ENCODE measurements at regions not wholly inside any gene's neighbourhood (a gene's known extent, or its start where the extent isn't known, plus 50 kb on each side); places are given as distances from the start of the nearest gene placed in this dataset.
"Not testable (repeated sequence)": the region's sequence is repeated elsewhere in the genome, so short reads cannot be mapped to it uniquely, and the experiment has no call there.

DNA sequence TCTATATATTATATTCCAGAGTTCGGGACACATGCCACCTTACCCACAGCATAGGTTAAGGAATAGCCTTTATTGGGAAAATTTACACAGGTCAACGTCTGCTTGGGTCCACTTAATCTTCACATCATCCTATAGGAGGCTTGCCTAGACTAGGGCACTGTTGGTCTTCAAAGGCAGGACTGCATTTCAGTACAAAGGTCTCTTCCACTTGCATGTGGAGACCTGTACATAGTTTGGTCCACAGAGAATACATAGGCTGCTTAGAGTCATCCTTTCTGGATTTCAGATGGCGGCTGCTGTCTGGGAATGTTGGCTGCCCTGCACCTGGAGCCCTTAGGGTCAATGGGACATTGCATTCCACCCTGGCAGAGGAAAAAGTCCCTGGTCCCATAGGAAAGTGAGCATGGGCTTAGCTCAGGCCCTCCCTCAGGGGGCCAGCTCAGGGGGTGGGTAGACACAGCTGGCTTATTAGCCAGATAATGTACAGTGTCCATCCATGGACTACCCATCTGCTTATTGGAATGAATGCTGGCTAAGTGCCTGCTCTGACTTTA is 75.3 kb upstream of the TGFBR2 start:
- Histone ChIP-seq H3K27me3 (ENCODE audit: control insufficient read depth, insufficient read depth, low read length) (no peaks in the 10 kb centered on the region), H3K36me3 (ENCODE audit: control insufficient read depth, insufficient read depth, low read length) (no peaks in the 10 kb centered on the region), H3K4me3 (ENCODE audit: low read depth, low read length) (no peak overlapping the region)
- DNase-seq (ENCODE audit: low read depth) = no peak
- TF ChIP-seq, protein P1, sequence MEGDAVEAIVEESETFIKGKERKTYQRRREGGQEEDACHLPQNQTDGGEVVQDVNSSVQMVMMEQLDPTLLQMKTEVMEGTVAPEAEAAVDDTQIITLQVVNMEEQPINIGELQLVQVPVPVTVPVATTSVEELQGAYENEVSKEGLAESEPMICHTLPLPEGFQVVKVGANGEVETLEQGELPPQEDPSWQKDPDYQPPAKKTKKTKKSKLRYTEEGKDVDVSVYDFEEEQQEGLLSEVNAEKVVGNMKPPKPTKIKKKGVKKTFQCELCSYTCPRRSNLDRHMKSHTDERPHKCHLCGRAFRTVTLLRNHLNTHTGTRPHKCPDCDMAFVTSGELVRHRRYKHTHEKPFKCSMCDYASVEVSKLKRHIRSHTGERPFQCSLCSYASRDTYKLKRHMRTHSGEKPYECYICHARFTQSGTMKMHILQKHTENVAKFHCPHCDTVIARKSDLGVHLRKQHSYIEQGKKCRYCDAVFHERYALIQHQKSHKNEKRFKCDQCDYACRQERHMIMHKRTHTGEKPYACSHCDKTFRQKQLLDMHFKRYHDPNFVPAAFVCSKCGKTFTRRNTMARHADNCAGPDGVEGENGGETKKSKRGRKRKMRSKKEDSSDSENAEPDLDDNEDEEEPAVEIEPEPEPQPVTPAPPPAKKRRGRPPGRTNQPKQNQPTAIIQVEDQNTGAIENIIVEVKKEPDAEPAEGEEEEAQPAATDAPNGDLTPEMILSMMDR (IDR thresholded peaks at IDR 0.05; ENCODE audit: insufficient read depth, low read length, poor library complexity, severe bottlenecking) = no peak

- DNase-seq (ENCODE audit: low read depth) = no peak
- H3K36me3 ChIP-seq (ENCODE audit: control insufficient read depth, insufficient read depth, low read length) = no peaks in the 10 kb centered on the region
- H3K4me3 ChIP-seq (ENCODE audit: low read depth, low read length) = no peak overlapping the region
- TF ChIP-seq, protein P1 (IDR thresholded peaks at IDR 0.05; ENCODE audit: insufficient read depth, low read length, poor library complexity, severe bottlenecking) = no peak
- no peaks in the 10 kb centered on the region for H3K27me3 ChIP-seq (ENCODE audit: control insufficient read depth, insufficient read depth, low read length)
These were observed 70.9 kb upstream of the TGFBR2 start for GRCh38 chr3:30535525-30535924.

- no peaks in the 10 kb centered on the region for H3K27me3 ChIP-seq (ENCODE audit: control insufficient read depth, insufficient read depth, low read length)
- peak; percentile 70 for DNase-seq (ENCODE audit: low read depth)
- no peak overlapping the region for H3K4me3 ChIP-seq (ENCODE audit: low read depth, low read length)
- TF ChIP-seq, protein P1 (IDR thresholded peaks at IDR 0.05; ENCODE audit: insufficient read depth, low read length, poor library complexity, severe bottlenecking) = no peak
- H3K36me3 ChIP-seq (ENCODE audit: control insufficient read depth, insufficient read depth, low read length) = no peaks in the 10 kb centered on the region
These were observed 67.6 kb upstream of the TGFBR2 start for GRCh38 chr3:30538791-30539190.

GRCh38 chr3:30539206-30539605 is 67.2 kb upstream of the TGFBR2 start:
- TF ChIP-seq, protein P1 (IDR thresholded peaks at IDR 0.05; ENCODE audit: insufficient read depth, low read length, poor library complexity, severe bottlenecking) = no peak
- H3K27me3 ChIP-seq (ENCODE audit: control insufficient read depth, insufficient read depth, low read length) = no peaks in the 10 kb centered on the region
- H3K4me3 ChIP-seq (ENCODE audit: low read depth, low read length) = no peak overlapping the region
- H3K36me3 ChIP-seq (ENCODE audit: control insufficient read depth, insufficient read depth, low read length) = no peaks in the 10 kb centered on the region
- no peak for DNase-seq (ENCODE audit: low read depth)

DNA sequence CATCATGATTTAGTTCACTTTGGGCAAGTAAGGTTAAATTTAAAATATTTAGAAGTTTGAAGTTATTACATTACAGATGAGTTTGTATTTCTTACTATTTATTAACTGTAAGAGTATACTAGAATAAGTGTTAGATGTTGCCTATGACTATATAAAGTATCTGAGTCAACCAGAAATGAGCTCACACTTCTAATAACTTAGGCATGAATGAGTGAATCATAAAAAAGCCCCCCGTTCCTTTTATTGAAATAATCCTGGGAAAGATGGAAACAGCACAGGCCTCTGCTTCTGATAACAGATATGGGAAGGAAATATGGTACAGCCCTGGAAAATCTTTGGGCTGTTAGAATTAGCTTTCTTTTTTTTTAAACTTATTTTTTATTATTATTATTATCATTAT is 66.6 kb upstream of the TGFBR2 start:
- Histone ChIP-seq H3K27me3 (ENCODE audit: control insufficient read depth, insufficient read depth, low read length) (no peaks in the 10 kb centered on the region), H3K4me3 (ENCODE audit: low read depth, low read length) (no peak overlapping the region), H3K36me3 (ENCODE audit: control insufficient read depth, insufficient read depth, low read length) (no peaks in the 10 kb centered on the region)
- TF ChIP-seq, protein P1 (IDR thresholded peaks at IDR 0.05; ENCODE audit: insufficient read depth, low read length, poor library complexity, severe bottlenecking) = no peak
- DNase-seq (ENCODE audit: low read depth) = no peak

DNA sequence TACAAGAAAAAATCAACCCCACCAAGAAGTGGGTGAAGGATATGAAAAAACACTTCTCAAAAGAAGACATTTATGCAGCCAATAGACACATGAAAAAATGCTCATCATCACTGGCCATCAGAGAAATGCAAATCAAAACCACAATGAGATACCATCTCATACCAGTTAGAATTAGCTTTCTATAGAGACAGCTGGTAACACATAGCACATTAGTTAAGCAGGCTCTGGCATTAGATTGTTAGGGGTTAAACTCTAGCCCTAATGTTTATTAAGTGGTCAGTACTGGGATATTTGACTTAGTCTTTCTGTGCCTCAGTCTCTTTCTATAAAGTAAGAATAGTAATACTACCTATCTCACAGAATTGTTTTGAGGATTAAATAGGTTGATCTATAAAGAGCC is 65.2 kb upstream of the TGFBR2 start:
- DNase-seq (ENCODE audit: low read depth) = not testable (repeated sequence)

More for the DNA sequence above, 65.2 kb upstream of the TGFBR2 start:
- H3K27me3 ChIP-seq (ENCODE audit: control insufficient read depth, insufficient read depth, low read length); H3K36me3 ChIP-seq (ENCODE audit: control insufficient read depth, insufficient read depth, low read length); H3K4me3 ChIP-seq (ENCODE audit: low read depth, low read length): not testable (repeated sequence)
